ENCODE measurements at regions not wholly inside any gene's neighbourhood (a gene's known extent, or its start where the extent isn't known, plus 50 kb on each side); places are given as distances from the start of the nearest gene placed in this dataset.

DNA sequence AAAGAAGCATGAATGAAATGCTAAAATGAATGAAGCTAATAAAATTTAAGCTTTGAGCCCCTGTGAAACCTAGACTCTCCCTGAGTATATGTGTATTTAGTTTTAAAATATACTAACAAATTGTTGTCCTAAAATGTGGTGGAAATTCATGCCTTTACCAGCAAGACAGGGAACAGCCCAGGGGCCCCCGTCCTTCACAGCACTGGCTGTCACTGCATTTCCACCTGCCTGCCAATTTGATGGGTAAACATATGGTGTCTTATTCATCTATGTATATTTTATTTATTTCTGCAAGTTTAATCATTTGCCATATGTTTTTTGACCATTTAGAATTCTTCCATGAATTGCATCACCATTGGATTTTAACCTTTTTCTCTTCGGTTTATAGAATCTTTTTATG lies 463.7 kb upstream of the NBEA start:
- Histone ChIP-seq H2AFZ (ENCODE audit: low read depth, low read length) (no peak overlapping the region), H3K9me1 (replicated peaks; ENCODE audit: control insufficient read depth, extremely low read depth, insufficient read depth, low read length) (no peaks in the 10 kb centered on the region), H3K27me3 (ENCODE audit: control insufficient read depth in 2 of 2, insufficient read depth in 2 of 2, low read length in 2 of 2) (no peaks in the 10 kb centered on the region), H3K79me2 (ENCODE audit: control insufficient read depth, insufficient read depth, low read length) (no peaks in the 10 kb centered on the region), H3K4me1 (ENCODE audit: control insufficient read depth, extremely low read depth, insufficient read depth, low read length) (peaks cover 7% of the 10 kb centered on the region), H3K4me2 (ENCODE audit: insufficient read depth, low read length) (no peak overlapping the region), H3K36me3 (ENCODE audit: control insufficient read depth in 2 of 2, extremely low read depth in 1 of 2, insufficient read depth in 2 of 2, low read length in 2 of 2) (no peaks in the 10 kb centered on the region), H4K20me1 (replicated peaks; ENCODE audit: control insufficient read depth, extremely low read depth, insufficient read depth, low read length) (no peaks in the 10 kb centered on the region), H3K27ac (ENCODE audit: insufficient read depth, low read depth, low read length) (no peak overlapping the region), H3K4me3 (replicated peaks in 1 of 3; ENCODE audit: insufficient read depth in 1 of 3, low read depth in 1 of 3, low read length in 3 of 3) (no peak overlapping the region), H3K9me3 (replicated peaks; ENCODE audit: control insufficient read depth, insufficient read depth, low read length) (no peaks in the 10 kb centered on the region), H3K9ac (replicated peaks; ENCODE audit: extremely low read depth, insufficient read depth, low read length) (no peak overlapping the region)
- dilution Hi-C loops (cut with MboI; ENCODE audit: extremely low pct_ligation_motif_present, low sequenced_read_pairs) (no loop called here), intact Hi-C loops (cut with micrococcal nuclease) (no loop called here)
- TF ChIP-seq MYC (IDR thresholded peaks at IDR 0.05; ENCODE audit: low read depth, low read length), result no peak
- TF ChIP-seq FOS (IDR thresholded peaks at IDR 0.05; ENCODE audit: borderline replicate concordance, insufficient read depth, low read length), result no peak
- TF ChIP-seq POLR2A (IDR thresholded peaks at IDR 0.05; ENCODE audit: low read depth, low read length), result no peak
- POLR2A ChIA-PET, result no interaction called here
- no TSS peak for BruUV-seq (replicated peaks)
- CTCF ChIA-PET, result no interaction called here
- FAIRE-seq (no peak), DNase-seq (ENCODE audit: low read depth, low spot score) (no peak)

- Histone ChIP-seq H3K79me2 (ENCODE audit: control insufficient read depth, insufficient read depth, low read length) (no peaks in the 10 kb centered on the region), H3K36me3 (ENCODE audit: control insufficient read depth in 2 of 2, extremely low read depth in 1 of 2, insufficient read depth in 2 of 2, low read length in 2 of 2) (no peaks in the 10 kb centered on the region), H3K4me2 (ENCODE audit: insufficient read depth, low read length) (no peak overlapping the region), H3K4me3 (replicated peaks in 1 of 3; ENCODE audit: insufficient read depth in 1 of 3, low read depth in 1 of 3, low read length in 3 of 3) (no peak overlapping the region), H4K20me1 (replicated peaks; ENCODE audit: control insufficient read depth, extremely low read depth, insufficient read depth, low read length) (no peaks in the 10 kb centered on the region), H3K4me1 (ENCODE audit: control insufficient read depth, extremely low read depth, insufficient read depth, low read length) (no peaks in the 10 kb centered on the region), H3K9me3 (replicated peaks; ENCODE audit: control insufficient read depth, insufficient read depth, low read length) (no peaks in the 10 kb centered on the region), H2AFZ (ENCODE audit: low read depth, low read length) (no peak overlapping the region), H3K27ac (ENCODE audit: insufficient read depth, low read depth, low read length) (no peak overlapping the region), H3K9me1 (replicated peaks; ENCODE audit: control insufficient read depth, extremely low read depth, insufficient read depth, low read length) (no peaks in the 10 kb centered on the region), H3K27me3 (ENCODE audit: control insufficient read depth in 2 of 2, insufficient read depth in 2 of 2, low read length in 2 of 2) (no peaks in the 10 kb centered on the region), H3K9ac (replicated peaks; ENCODE audit: extremely low read depth, insufficient read depth, low read length) (no peak overlapping the region)
- intact Hi-C loops (cut with micrococcal nuclease), result no loop called here
- FAIRE-seq (no peak), DNase-seq (ENCODE audit: low read depth, low spot score) (no peak)
- dilution Hi-C loops (cut with MboI; ENCODE audit: extremely low pct_ligation_motif_present, low sequenced_read_pairs), result no loop called here
- ChIA-PET POLR2A (no interaction called here), CTCF (no interaction called here)
- TF ChIP-seq MYC (IDR thresholded peaks at IDR 0.05; ENCODE audit: low read depth, low read length), result no peak
- no peak for TF ChIP-seq FOS (IDR thresholded peaks at IDR 0.05; ENCODE audit: borderline replicate concordance, insufficient read depth, low read length)
- TF ChIP-seq JUN (IDR thresholded peaks at IDR 0.05; ENCODE audit: borderline replicate concordance, insufficient read depth, insufficient read length, low read depth), result no peak
- no peak for TF ChIP-seq POLR2AphosphoS5 (IDR thresholded peaks at IDR 0.05; ENCODE audit: insufficient read depth, low read depth, low read length)
- TF ChIP-seq CTCF (IDR thresholded peaks at IDR 0.05; ENCODE audit: extremely low read depth in 1 of 2, insufficient read depth in 1 of 2, low read depth in 1 of 2, low read length in 2 of 2), result no peak
- no peak for TF ChIP-seq EZH2 (IDR thresholded peaks at IDR 0.05; ENCODE audit: borderline replicate concordance, low read depth, low read length, severe bottlenecking)
- no peak for TF ChIP-seq POLR2A (IDR thresholded peaks at IDR 0.05; ENCODE audit: low read depth, low read length)
- TF ChIP-seq, protein P1, sequence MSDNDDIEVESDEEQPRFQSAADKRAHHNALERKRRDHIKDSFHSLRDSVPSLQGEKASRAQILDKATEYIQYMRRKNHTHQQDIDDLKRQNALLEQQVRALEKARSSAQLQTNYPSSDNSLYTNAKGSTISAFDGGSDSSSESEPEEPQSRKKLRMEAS (IDR thresholded peaks at IDR 0.05; ENCODE audit: insufficient read depth, insufficient read length), result no peak
- TF ChIP-seq GATA2 (IDR thresholded peaks at IDR 0.05; ENCODE audit: insufficient read depth, insufficient read length, low read depth, low read length), result no peak
- no TSS peak for BruUV-seq (replicated peaks)
These were observed 440.1 kb upstream of the NBEA start for GRCh38 chr13:34502011-34502410.
